GM10248 (cell line): ENCODE measurements at regions not wholly inside any gene's neighbourhood (a gene's known extent, or its start where the extent isn't known, plus 50 kb on each side); places are given as distances from the start of the nearest gene placed in this dataset.

Experiments
- CTCF ChIA-PET: fragments of 300-600 bp; sonication (Branson Sonifier 250); formaldehyde crosslinking; extraction: SDS; loops from one replicate; lab custom pipeline; 2021; ENCODE audit warnings: antibody characterized with exemption; lab: Yijun Ruan, JAX
- POLR2A ChIA-PET: fragments of 350-650 bp; sonication (Branson Sonifier 250); formaldehyde crosslinking; extraction: SDS; loops from one replicate; lab custom pipeline; 2020; ENCODE audit warnings: antibody characterized with exemption; lab: Yijun Ruan, JAX
- DNase-seq: peaks from one replicate; pipeline ENCODE4 v3.0.0; 2012; ENCODE audit errors: extremely low spot score
- CTCF ChIP-seq: IDR thresholded peaks from 2 replicates; pipeline ENCODE4 v1.5.1; 2012; ENCODE audit warnings: mild to moderate bottlenecking, low read depth; ENCODE audit errors: extremely low read depth, missing control alignments, control extremely low read depth

GRCh38 chr3:106167728-106168127 is 298.9 kb upstream of the CBLB start:
- TF ChIP-seq CTCF: no peak
- no peak for DNase-seq
- ChIA-PET POLR2A (no interaction called here), CTCF (interaction anchor here (1.5 kb wide), 2 partner anchors 9 to 28 kb away, joined by 3 to 4 read pairs; no protein-coding TSS in a partner anchor)

- ChIA-PET POLR2A (no interaction called here), CTCF (interaction anchor here (1.0 to 1.6 kb wide), 2 partner anchors 9 to 84 kb away, joined by 3 read pairs; no protein-coding TSS in a partner anchor)
- no peak for DNase-seq
- TF ChIP-seq CTCF: no peak
Measured at GRCh38 chr3:106168962-106169750, 300.3 kb upstream of the CBLB start.

GRCh38 chr3:106170636-106171035 is 301.8 kb upstream of the CBLB start:
- no peak for TF ChIP-seq CTCF
- ChIA-PET POLR2A (no interaction called here), CTCF (no interaction called here)
- DNase-seq: no peak

- CTCF ChIA-PET: no interaction called here
- DNase-seq: no peak
- POLR2A ChIA-PET: no interaction called here
- TF ChIP-seq CTCF: no peak
Measured at GRCh38 chr3:106172101-106172500, 303.3 kb upstream of the CBLB start.

- no peak for TF ChIP-seq CTCF
- peak; percentile 54 for DNase-seq
- ChIA-PET POLR2A (no interaction called here), CTCF (interaction anchor here (1.8 kb wide), 1 partner anchor 10 kb away, joined by 6 read pairs; no protein-coding TSS in a partner anchor)
Measured at GRCh38 chr3:106172780-106173179, 304.0 kb upstream of the CBLB start.

- no peak for DNase-seq
- no peak for TF ChIP-seq CTCF
- CTCF ChIA-PET: interaction anchor here (1.8 kb wide), 1 partner anchor 8 kb away, joined by 6 read pairs; no protein-coding TSS in a partner anchor
- POLR2A ChIA-PET: no interaction called here
Measured at GRCh38 chr3:106175276-106175675, 306.5 kb upstream of the CBLB start.

GRCh38 chr3:106176734-106177133 is 307.9 kb upstream of the CBLB start:
- CTCF ChIA-PET: no interaction called here
- peak; percentile 45 for DNase-seq
- POLR2A ChIA-PET: no interaction called here
- no peak for TF ChIP-seq CTCF
